Endometrial microvascular endothelial cells (primary cell): ENCODE measurements at regions not wholly inside any gene's neighbourhood (a gene's known extent, or its start where the extent isn't known, plus 50 kb on each side); places are given as distances from the start of the nearest gene placed in this dataset.
"Not testable (repeated sequence)": the region's sequence is repeated elsewhere in the genome, so short reads cannot be mapped to it uniquely, and the experiment has no call there.

Experiments used
- in situ Hi-C: cut with HindIII; loops from 2 replicates; pipeline ENCODE4 v1.10.0; 2017; ENCODE audit warnings: low sequenced_read_pairs, low pct_unique_long_range_greater_than_20kb; ENCODE audit errors: inconsistent ontology term

DNA sequence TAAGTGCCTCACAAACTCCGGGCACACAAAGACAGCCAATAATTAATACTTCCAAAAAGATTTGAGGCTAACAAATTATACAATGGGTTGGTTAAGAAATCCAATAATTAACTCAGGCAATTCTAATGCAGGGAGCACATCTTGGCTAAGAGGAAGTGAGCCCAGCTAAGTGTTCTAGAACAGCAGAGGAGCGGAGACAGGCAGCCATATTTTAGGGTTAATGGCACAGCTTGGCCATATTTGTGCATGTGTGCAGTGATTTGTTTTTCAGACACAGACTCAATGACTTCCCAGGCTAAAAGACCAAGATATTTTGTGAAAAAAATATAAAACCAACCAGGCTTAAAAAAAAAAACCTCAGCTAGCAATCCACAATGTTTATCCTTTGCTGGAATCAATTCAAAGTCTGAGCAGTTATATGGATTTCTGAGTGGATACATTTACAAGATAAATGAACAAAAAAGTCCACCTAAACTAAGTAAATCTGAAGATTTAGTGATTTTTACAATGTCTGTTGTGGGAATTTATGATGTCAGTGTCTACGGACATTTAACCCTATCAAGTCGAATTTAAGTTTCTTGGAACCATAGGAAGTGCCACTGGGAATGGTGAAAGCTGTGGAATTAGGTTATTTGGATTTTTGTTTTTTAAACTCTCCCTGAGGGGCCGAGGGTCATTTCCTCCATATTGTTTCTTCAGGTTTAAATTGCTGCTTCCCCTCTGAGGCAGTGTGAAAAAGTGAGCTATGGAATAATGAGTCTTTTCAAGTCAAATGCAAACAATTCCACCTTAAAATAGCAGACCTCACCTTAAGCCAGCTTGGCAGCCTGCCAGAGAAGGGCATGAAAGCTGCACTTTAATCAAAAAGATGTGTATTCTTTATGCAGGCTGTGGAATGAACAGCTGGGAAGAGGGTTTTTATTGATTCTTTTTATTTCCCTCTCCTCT is 413.7 kb upstream of the TBL1XR1 start:
- in situ Hi-C loops: no loop called here

DNA sequence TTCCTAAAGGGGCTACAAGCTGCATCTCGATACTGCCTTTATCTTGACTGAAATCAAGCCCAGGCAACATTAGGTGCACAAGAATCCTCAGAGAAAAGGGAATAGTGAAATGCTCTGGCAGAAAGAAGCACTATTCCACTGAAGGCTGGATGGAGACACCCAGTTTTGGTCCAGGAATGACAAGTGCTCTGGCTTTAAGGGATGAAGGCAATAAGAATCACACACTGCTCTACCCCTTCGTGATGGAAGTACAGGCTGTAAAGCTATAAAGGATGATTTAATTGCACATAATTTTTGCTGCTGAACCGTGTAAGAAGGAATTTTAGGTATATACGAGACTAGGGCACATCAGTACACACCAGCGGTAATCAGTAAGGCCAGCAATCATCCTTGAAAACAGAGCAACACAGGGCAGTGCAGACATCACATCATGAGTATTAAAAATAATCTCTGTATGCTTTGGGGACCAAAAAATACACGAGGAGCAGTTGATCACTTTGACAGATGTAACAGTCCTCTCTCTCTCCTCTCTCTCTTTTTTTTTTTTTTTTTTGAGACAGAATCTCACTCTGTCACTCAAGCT is 414.6 kb upstream of the TBL1XR1 start:
- in situ Hi-C loops: no loop called here

DNA sequence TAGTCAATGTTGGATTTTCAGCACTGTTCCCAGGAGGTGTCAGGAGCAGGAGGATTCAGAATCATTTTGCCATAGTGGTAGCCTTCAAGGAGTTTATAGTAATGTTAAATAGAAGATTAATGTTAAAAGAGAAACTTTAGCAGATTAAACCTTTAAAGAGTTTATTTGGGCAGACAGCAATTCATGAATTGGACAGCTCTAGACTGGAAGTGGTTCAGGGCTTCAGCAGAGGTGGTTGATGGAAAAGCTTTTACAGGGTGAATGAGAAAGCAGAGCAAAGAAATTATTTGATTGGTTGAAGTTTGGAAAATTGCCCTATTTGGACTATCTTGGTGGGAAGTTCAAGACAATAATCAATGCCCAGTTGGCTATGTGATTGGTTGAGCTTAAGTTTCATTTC is 416.6 kb upstream of the TBL1XR1 start:
- in situ Hi-C loops: no loop called here

GRCh38 chr3:177615015-177615414 is 417.7 kb upstream of the TBL1XR1 start:
- in situ Hi-C loops: no loop called here

GRCh38 chr3:177618873-177619733 is 421.8 kb upstream of the TBL1XR1 start:
- in situ Hi-C loops: no loop called here

DNA sequence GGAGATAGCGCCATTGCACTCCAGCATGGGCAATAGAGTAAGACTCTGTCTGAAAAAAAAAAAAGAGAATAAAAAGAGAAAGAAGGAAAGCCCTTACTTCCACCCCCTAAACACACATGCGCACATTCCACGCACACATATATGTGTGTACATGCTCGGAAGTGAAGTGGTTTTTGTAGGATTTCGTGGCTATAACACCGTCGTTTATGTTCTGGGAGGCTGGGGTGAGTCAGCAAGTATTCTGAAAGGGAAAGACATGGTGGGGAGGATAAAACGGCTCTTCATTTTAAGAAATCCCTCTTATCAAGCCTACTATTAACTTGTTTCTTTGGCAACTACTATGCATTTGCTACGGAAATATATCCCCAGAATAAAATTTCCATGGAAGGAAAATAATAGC is 422.8 kb upstream of the TBL1XR1 start:
- in situ Hi-C loops: no loop called here

GRCh38 chr3:177622520-177622919 is 425.2 kb upstream of the TBL1XR1 start:
- in situ Hi-C loops: no loop called here

GRCh38 chr3:177622982-177623617 is 425.8 kb upstream of the TBL1XR1 start:
- in situ Hi-C loops: no loop called here

GRCh38 chr3:177624528-177625495 is 427.5 kb upstream of the TBL1XR1 start:
- in situ Hi-C loops: no loop called here

DNA sequence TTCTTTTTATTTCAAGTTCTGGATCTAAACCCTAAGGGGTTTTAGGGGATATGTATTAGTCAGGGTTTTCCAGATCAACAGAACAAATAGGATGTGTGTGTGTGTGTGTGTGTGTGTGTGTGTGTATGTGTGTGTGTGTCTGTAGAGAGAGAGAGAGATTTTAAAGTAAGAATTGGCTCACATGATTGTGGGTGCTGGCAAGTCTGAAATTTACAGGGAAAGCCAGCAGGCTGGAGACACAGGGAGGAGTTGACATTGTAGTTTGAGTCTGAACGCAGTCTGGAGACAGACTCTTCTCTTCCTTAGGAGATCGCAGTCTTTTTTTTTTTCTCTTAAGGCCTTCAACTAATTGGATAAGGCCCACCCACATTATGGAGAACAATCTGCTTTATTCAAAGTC is 428.8 kb upstream of the TBL1XR1 start:
- in situ Hi-C loops: no loop called here

GRCh38 chr3:177628095-177628719 is 430.9 kb upstream of the TBL1XR1 start:
- in situ Hi-C loops: not testable (repeated sequence)

- in situ Hi-C loops: no loop called here
Observed at GRCh38 chr3:177629276-177629675, 432.0 kb upstream of the TBL1XR1 start.

DNA sequence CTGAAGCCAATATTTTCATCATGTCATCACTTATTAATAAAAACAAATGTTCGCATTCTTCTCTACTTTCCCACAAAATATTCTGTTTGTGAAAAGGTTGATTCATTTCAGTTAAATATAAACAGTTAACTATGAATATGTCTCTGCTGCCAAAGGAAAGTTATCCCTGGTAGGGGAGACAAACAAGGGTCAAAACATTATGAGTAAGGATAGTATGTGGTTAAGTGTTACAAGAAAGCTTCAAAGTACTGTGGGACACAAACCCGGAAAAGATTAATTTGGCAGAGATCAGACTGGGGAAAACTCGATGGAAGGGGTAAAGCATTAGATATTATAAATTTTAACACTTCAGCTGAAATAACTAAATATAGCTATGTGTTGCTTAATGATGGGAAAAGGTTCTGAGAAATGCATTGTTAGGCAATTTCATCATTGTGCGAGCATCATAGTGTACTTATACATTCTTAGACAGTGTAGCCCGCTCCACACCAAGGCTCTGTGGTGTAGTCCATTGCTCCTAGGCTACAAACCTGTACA is 436.5 kb upstream of the TBL1XR1 start:
- in situ Hi-C loops: no loop called here

GRCh38 chr3:177635601-177636106 is 438.4 kb upstream of the TBL1XR1 start:
- in situ Hi-C loops: not testable (repeated sequence)

GRCh38 chr3:177640319-177640965 is 443.2 kb upstream of the TBL1XR1 start:
- in situ Hi-C loops: no loop called here

- in situ Hi-C loops: no loop called here
Observed at GRCh38 chr3:177641206-177641605, 443.9 kb upstream of the TBL1XR1 start.
